Activated CD4-positive, alpha-beta T cell treated with anti-CD3 and anti-CD28 coated beads, Interleukin-2, Interleukin-6, amounts not matched to agents 100 ng/mL and 50 ng/mL, durations not matched to agents 16 hours and 8 hours (primary cell): ENCODE measurements at regions not wholly inside any gene's neighbourhood (a gene's known extent, or its start where the extent isn't known, plus 50 kb on each side); places are given as distances from the start of the nearest gene placed in this dataset.

Source experiments
- DNase-seq: peaks from one replicate; pipeline ENCODE4 v3.0.0-alpha.2; 2020

- no peak for DNase-seq
These were observed 54.4 kb upstream of the CELF4 start for GRCh38 chr18:37619964-37620363.

GRCh38 chr18:37617623-37618022 is 52.0 kb upstream of the CELF4 start:
- no peak for DNase-seq
